HEK293 (cell line): ENCODE measurements at regions not wholly inside any gene's neighbourhood (a gene's known extent, or its start where the extent isn't known, plus 50 kb on each side); places are given as distances from the start of the nearest gene placed in this dataset.

Source experiments
- YY1 ChIP-seq: fragments of 450-650 bp; formaldehyde crosslinking; IDR thresholded peaks from 2 replicates; pipeline ENCODE4 v1.5.1; 2018; ENCODE audit warnings: missing biosample characterization, missing genetic modification characterization
- ZBTB7A ChIP-seq: fragments of 450-650 bp; formaldehyde crosslinking; IDR thresholded peaks from 2 replicates; pipeline ENCODE4 v1.5.1; 2016; ENCODE audit warnings: low read depth, missing biosample characterization, missing genetic modification characterization
- ZNF404 ChIP-seq: fragments of 450-650 bp; formaldehyde crosslinking; IDR thresholded peaks from 2 replicates; pipeline ENCODE4 v1.5.1; 2017; ENCODE audit warnings: missing biosample characterization, missing genetic modification characterization
- ZNF549 ChIP-seq: fragments of 450-650 bp; IDR thresholded peaks from 2 replicates; pipeline ENCODE4 v1.5.1; 2018; ENCODE audit warnings: missing biosample characterization, missing genetic modification characterization, mild to moderate bottlenecking, inconsistent platforms, moderate library complexity
- TF ChIP-seq, protein P1 (sequence below): fragments of 450-650 bp; formaldehyde crosslinking; IDR thresholded peaks from 2 replicates; pipeline ENCODE4 v1.5.1; 2016; ENCODE audit warnings: missing biosample characterization, missing genetic modification characterization

DNA sequence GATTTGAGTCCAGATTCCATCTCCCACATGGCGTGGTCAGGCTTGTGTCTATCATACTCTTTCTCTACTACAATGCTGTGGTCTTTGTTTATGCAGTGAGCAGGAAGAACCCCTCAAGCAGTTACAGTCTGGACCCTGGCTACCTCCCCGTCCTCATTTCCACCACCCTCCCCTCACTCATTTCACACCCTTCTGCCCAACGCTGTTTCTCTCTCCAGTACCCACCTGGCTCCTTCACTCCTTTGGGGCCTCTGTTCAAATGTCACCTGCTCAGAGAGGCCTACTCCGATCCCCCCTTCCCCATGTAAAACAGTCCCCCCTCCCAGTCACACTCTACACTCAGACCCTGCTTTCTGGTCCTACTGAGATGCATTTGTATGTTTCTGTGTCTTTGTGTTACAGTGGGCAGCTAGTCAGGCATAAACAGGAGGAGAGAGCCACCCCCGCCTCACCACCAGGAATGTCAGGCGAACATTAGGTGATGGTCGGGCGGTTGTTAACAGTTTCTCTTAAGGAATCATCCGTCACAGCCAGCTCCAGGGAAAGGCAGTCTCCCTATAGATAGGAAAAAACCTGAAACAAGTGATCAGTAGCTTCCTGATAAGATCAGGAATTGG lies 53.7 kb upstream of the CA12 start:
- TF ChIP-seq, protein P1, sequence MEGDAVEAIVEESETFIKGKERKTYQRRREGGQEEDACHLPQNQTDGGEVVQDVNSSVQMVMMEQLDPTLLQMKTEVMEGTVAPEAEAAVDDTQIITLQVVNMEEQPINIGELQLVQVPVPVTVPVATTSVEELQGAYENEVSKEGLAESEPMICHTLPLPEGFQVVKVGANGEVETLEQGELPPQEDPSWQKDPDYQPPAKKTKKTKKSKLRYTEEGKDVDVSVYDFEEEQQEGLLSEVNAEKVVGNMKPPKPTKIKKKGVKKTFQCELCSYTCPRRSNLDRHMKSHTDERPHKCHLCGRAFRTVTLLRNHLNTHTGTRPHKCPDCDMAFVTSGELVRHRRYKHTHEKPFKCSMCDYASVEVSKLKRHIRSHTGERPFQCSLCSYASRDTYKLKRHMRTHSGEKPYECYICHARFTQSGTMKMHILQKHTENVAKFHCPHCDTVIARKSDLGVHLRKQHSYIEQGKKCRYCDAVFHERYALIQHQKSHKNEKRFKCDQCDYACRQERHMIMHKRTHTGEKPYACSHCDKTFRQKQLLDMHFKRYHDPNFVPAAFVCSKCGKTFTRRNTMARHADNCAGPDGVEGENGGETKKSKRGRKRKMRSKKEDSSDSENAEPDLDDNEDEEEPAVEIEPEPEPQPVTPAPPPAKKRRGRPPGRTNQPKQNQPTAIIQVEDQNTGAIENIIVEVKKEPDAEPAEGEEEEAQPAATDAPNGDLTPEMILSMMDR (tag by site-specific recombination) = no peak
- no peak for TF ChIP-seq ZNF404
- no peak for TF ChIP-seq ZBTB7A (tag by site-specific recombination)
- TF ChIP-seq ZNF549 = no peak
- TF ChIP-seq YY1 = no peak
